Nephron progenitor cell (in vitro differentiated cells): ENCODE measurements at regions not wholly inside any gene's neighbourhood (a gene's known extent, or its start where the extent isn't known, plus 50 kb on each side); places are given as distances from the start of the nearest gene placed in this dataset.

Source experiments
- DNase-seq: peaks from one replicate; pipeline ENCODE4 v3.0.0; 2021
- H3K27ac Mint-ChIP-seq: 2 replicates; pipeline ENCODE4 v1.8.0; 2021; ENCODE audit warnings: mild to moderate bottlenecking, moderate library complexity, mixed read lengths
- H3K27me3 Mint-ChIP-seq: 2 replicates; pipeline ENCODE4 v1.8.0; 2021; ENCODE audit warnings: mild to moderate bottlenecking, low read depth, mixed read lengths; ENCODE audit not compliant: poor library complexity
- H3K36me3 Mint-ChIP-seq: 2 replicates; pipeline ENCODE4 v1.8.0; 2021; ENCODE audit warnings: low read depth, mixed read lengths
- H3K4me1 Mint-ChIP-seq: 2 replicates; pipeline ENCODE4 v1.8.0; 2021; ENCODE audit warnings: mixed read lengths
- H3K4me3 Mint-ChIP-seq: 2 replicates; pipeline ENCODE4 v1.8.0; 2021; ENCODE audit warnings: mild to moderate bottlenecking, moderate library complexity, mixed read lengths
- H3K9me3 Mint-ChIP-seq: 2 replicates; pipeline ENCODE4 v1.8.0; 2021; ENCODE audit warnings: mild to moderate bottlenecking, moderate library complexity, mixed read lengths
- TF ChIP-seq, protein P1 (sequence below): fragments of 200-600 bp; sonication (generic); IDR thresholded peaks from 2 replicates; pipeline ENCODE4 v1.5.0; 2021; ENCODE audit warnings: antibody characterized with exemption

- H3K4me3 Mint-ChIP-seq = no peak overlapping the region
- TF ChIP-seq, protein P1, sequence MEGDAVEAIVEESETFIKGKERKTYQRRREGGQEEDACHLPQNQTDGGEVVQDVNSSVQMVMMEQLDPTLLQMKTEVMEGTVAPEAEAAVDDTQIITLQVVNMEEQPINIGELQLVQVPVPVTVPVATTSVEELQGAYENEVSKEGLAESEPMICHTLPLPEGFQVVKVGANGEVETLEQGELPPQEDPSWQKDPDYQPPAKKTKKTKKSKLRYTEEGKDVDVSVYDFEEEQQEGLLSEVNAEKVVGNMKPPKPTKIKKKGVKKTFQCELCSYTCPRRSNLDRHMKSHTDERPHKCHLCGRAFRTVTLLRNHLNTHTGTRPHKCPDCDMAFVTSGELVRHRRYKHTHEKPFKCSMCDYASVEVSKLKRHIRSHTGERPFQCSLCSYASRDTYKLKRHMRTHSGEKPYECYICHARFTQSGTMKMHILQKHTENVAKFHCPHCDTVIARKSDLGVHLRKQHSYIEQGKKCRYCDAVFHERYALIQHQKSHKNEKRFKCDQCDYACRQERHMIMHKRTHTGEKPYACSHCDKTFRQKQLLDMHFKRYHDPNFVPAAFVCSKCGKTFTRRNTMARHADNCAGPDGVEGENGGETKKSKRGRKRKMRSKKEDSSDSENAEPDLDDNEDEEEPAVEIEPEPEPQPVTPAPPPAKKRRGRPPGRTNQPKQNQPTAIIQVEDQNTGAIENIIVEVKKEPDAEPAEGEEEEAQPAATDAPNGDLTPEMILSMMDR = no peak
These were observed 805.4 kb upstream of the GALNTL6 start for GRCh38 chr4:171007618-171008390.

DNA sequence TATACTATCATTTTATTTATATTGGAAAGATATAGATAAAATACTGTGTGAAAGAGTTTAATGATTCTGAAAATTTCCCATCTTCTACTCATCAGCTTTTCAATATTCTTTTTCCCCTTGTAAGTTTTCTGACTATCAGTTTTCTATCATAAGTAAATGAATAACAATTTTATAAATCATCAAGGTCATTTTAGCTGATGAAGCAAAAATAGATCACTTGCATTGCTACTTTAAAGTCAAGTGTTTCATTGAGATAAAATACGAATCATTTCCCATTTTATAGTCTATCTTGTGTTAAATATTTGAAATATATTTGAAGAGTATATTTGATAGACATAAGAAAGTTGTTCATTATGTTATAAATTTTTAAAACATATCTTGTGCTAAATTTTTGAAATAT lies 811.0 kb upstream of the GALNTL6 start:
- no peak overlapping the region for H3K27ac Mint-ChIP-seq
- H3K4me1 Mint-ChIP-seq = no peaks in the 10 kb centered on the region
- no peaks in the 10 kb centered on the region for H3K36me3 Mint-ChIP-seq
- no peaks in the 10 kb centered on the region for H3K9me3 Mint-ChIP-seq
- DNase-seq = no peak
- TF ChIP-seq, protein P1 = no peak
- H3K4me3 Mint-ChIP-seq = no peak overlapping the region
- no peaks in the 10 kb centered on the region for H3K27me3 Mint-ChIP-seq

More at GRCh38 chr4:171007618-171008390, 805.4 kb upstream of the GALNTL6 start:
- no peak for DNase-seq
- Mint-ChIP-seq H3K27me3 (no peaks in the 10 kb centered on the region), H3K4me1 (no peaks in the 10 kb centered on the region), H3K9me3 (no peaks in the 10 kb centered on the region), H3K27ac (no peak overlapping the region), H3K36me3 (no peaks in the 10 kb centered on the region)

DNA sequence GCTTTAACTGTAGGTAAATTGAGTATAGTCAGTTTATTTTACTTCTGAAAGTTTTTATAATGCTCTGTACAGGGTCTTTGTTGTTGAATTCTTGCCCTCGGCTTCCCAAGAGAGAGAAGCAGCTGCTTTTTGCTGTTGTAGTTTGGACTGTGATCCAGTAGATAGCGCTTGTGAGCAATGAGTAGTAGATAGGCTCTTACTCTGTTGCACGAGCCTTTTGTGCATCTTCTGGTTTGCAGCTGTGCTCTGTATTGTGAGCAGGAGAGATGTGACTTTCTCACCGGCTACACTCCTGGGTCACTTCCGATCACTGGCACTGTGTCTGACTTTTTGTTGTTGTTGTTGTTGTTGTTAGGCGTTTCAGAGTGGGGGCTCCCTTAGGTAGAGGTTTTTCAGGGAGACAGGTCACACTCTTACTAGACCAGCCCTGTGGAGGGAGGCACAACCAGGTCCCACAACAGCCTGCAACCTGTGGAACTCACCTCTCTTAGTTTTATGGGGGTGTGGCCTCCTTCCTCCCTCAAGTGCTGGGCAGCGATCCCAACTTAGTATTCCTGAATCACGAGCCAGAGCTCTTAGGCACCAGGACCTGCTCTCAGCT lies 822.1 kb upstream of the GALNTL6 start:
- no peaks in the 10 kb centered on the region for H3K27me3 Mint-ChIP-seq
- peaks cover 7% of the 10 kb centered on the region for H3K9me3 Mint-ChIP-seq

GRCh38 chr4:170988446-170988845 lies 824.8 kb upstream of the GALNTL6 start:
- Mint-ChIP-seq H3K27ac (no peak overlapping the region), H3K4me1 (no peaks in the 10 kb centered on the region)
- no peak for DNase-seq

More for the DNA sequence above, 822.1 kb upstream of the GALNTL6 start:
- peak; percentile 34 for DNase-seq
- H3K4me1 Mint-ChIP-seq = no peaks in the 10 kb centered on the region
- H3K4me3 Mint-ChIP-seq = no peak overlapping the region
- TF ChIP-seq, protein P1 = peak; percentile 66
- no peak overlapping the region for H3K27ac Mint-ChIP-seq
- H3K36me3 Mint-ChIP-seq = no peaks in the 10 kb centered on the region

GRCh38 chr4:170979736-170980135 lies 833.5 kb upstream of the GALNTL6 start:
- no peaks in the 10 kb centered on the region for H3K36me3 Mint-ChIP-seq
- no peaks in the 10 kb centered on the region for H3K27me3 Mint-ChIP-seq
- no peaks in the 10 kb centered on the region for H3K4me1 Mint-ChIP-seq
- no peak overlapping the region for H3K27ac Mint-ChIP-seq
- DNase-seq = no peak
- H3K9me3 Mint-ChIP-seq = no peaks in the 10 kb centered on the region
- no peak overlapping the region for H3K4me3 Mint-ChIP-seq
- TF ChIP-seq, protein P1 = no peak

More at GRCh38 chr4:170988446-170988845, 824.8 kb upstream of the GALNTL6 start:
- Mint-ChIP-seq H3K27me3 (no peaks in the 10 kb centered on the region), H3K36me3 (no peaks in the 10 kb centered on the region), H3K4me3 (no peak overlapping the region), H3K9me3 (peaks cover 7% of the 10 kb centered on the region)
- TF ChIP-seq, protein P1 = no peak
